Osteocyte (in vitro differentiated cells): ENCODE measurements at regions not wholly inside any gene's neighbourhood (a gene's known extent, or its start where the extent isn't known, plus 50 kb on each side); places are given as distances from the start of the nearest gene placed in this dataset.
"Not testable (repeated sequence)": the region's sequence is repeated elsewhere in the genome, so short reads cannot be mapped to it uniquely, and the experiment has no call there.

ENCODE experiments used
- DNase-seq: peaks from one replicate; pipeline ENCODE4 v3.0.0; 2021; ENCODE audit warnings: mixed read lengths; ENCODE audit not compliant: unreplicated experiment; ENCODE audit errors: extremely low spot score
- H3K27ac Mint-ChIP-seq: one replicate; pipeline ENCODE4 v1.8.0; 2021; ENCODE audit warnings: mild to moderate bottlenecking, mixed read lengths; ENCODE audit not compliant: unreplicated experiment
- H3K27me3 Mint-ChIP-seq: one replicate; pipeline ENCODE4 v1.8.0; 2021; ENCODE audit warnings: mixed read lengths; ENCODE audit not compliant: unreplicated experiment
- H3K36me3 Mint-ChIP-seq: one replicate; pipeline ENCODE4 v1.8.0; 2021; ENCODE audit warnings: mixed read lengths; ENCODE audit not compliant: unreplicated experiment
- H3K4me1 Mint-ChIP-seq: one replicate; pipeline ENCODE4 v1.8.0; 2021; ENCODE audit warnings: mixed read lengths; ENCODE audit not compliant: unreplicated experiment
- H3K4me3 Mint-ChIP-seq: one replicate; pipeline ENCODE4 v1.8.0; 2021; ENCODE audit warnings: mild to moderate bottlenecking, moderate library complexity, mixed read lengths; ENCODE audit not compliant: unreplicated experiment
- H3K9me3 Mint-ChIP-seq: one replicate; pipeline ENCODE4 v1.8.0; 2021; ENCODE audit warnings: mixed read lengths; ENCODE audit not compliant: unreplicated experiment
- TF ChIP-seq, protein P1 (sequence below): fragments of 200-600 bp; sonication (generic); IDR thresholded peaks from 2 replicates; pipeline ENCODE4 v1.5.0; 2021; ENCODE audit warnings: antibody characterized with exemption, mild to moderate bottlenecking, moderate library complexity

DNA sequence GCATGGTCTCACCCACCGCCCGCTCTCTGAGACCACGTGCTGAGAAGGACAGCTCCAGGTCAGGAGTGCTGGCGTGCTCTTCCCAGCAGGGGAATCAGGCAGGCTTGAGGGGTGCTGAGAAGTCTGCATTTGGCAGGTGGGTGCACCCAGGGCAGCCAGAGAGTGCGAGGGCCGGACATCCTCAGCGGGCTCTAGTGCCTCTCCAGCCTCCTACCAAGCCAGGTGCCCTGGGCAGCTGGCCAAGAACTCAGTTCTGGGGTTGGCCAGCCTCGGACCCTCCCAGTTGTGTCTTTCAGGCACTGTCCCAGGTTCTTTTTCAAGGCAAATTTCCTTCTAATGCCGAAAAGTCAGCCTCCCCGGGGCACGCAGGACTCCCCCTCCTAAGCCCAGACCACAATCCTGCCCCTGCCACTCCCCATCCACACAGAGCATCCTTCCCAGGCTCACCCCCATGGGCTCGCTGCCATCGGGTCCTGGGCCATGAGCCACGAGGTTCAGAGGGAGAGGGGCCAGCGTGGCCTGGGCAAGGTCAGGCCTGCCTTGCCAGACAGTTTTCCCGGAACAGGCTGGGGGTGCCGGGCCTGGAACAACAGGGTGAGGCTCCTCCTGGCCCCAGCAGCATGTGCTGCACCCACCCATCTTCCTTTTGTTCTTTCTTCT, 52.2 kb upstream of the GPC1 start:
- H3K27ac Mint-ChIP-seq, result no peak overlapping the region
- H3K4me3 Mint-ChIP-seq, result no peak overlapping the region
- TF ChIP-seq, protein P1, sequence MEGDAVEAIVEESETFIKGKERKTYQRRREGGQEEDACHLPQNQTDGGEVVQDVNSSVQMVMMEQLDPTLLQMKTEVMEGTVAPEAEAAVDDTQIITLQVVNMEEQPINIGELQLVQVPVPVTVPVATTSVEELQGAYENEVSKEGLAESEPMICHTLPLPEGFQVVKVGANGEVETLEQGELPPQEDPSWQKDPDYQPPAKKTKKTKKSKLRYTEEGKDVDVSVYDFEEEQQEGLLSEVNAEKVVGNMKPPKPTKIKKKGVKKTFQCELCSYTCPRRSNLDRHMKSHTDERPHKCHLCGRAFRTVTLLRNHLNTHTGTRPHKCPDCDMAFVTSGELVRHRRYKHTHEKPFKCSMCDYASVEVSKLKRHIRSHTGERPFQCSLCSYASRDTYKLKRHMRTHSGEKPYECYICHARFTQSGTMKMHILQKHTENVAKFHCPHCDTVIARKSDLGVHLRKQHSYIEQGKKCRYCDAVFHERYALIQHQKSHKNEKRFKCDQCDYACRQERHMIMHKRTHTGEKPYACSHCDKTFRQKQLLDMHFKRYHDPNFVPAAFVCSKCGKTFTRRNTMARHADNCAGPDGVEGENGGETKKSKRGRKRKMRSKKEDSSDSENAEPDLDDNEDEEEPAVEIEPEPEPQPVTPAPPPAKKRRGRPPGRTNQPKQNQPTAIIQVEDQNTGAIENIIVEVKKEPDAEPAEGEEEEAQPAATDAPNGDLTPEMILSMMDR, result no peak
- no peaks in the 10 kb centered on the region for H3K27me3 Mint-ChIP-seq
- peaks cover 15% of the 10 kb centered on the region for H3K9me3 Mint-ChIP-seq
- H3K4me1 Mint-ChIP-seq, result peaks cover 11% of the 10 kb centered on the region
- DNase-seq, result no peak
- no peaks in the 10 kb centered on the region for H3K36me3 Mint-ChIP-seq

DNA sequence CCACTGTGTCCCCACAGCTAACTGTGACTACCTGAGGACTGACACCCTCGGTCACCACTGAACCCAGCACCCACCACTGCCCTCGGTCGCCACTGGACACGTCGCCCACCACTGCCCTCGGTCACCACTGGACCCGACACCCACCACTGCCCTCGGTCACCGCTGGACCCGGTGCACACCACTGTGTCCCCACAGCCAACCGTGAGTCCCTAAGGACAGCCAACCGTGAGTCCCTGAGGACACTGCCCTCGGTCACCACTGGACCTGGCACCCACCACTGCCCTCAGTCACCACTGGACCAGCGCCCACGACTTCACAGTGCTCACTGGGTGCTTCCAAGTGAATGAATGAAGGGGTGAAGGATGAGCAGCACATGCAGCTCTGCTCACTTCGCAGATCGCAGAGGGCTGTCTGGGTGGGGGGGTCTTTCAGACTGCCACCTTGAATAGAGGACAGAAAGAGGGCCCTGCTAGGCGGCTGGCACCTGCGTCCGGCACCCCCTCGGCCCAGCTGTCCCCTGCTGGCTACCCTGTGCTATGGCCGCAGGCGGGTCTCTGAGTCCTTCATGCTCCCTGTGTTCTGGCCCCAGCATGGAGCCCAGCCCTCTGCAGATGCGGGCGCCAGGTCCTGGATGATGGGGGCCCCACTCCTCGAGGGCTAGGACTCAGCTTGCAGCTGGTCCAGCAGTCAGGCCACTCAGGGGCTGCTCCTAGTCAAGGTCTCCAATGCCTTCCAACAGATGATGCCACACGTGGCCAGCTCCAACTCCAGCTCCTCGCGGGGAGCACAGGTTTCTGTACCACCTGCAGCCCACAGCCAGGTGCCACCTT, 51.4 kb upstream of the GPC1 start:
- Mint-ChIP-seq H3K4me3 (no peak overlapping the region), H3K27ac (no peak overlapping the region), H3K36me3 (no peaks in the 10 kb centered on the region), H3K9me3 (peaks cover 15% of the 10 kb centered on the region), H3K4me1 (peaks cover 15% of the 10 kb centered on the region), H3K27me3 (no peaks in the 10 kb centered on the region)
- TF ChIP-seq, protein P1, result no peak
- no peak for DNase-seq

DNA sequence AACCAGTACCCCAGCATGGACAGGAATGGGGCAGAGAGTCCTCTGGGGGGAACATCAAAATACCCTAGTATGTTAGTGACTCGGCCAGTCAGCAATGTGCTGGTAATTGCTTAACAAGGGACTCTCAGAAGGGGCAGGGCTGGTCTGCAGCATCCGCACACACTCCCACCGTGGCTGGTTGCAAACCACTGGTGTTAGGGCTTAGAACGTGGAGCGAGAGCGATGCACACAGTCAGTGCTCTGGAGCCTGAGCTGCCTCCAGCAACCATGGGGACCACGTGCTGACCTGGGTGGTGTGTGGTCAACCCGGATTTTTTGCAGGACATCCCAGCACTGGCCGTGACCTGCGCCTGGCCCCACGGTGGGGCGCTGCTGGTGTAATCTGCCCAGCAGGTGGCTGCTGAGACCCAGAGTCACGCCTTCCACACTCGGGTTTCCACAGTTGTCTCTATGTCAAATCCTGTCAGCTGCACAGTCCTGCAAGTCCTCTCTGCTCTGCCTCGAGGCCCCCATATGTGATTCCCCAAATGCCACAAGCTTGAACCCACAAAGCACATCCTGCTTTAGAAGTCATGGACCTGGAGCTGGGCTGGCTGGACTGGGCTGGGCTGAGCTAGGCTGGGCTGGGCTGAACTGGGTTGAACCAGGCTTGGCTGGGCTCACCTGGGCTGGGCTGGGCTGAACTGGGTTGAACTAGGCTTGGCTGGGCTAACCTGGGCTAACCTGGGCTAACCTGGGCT, 50.6 kb upstream of the GPC1 start:
- no peaks in the 10 kb centered on the region for H3K36me3 Mint-ChIP-seq
- H3K4me3 Mint-ChIP-seq, result no peak overlapping the region
- no peak overlapping the region for H3K27ac Mint-ChIP-seq
- DNase-seq, result no peak
- peaks cover 18% of the 10 kb centered on the region for H3K4me1 Mint-ChIP-seq
- TF ChIP-seq, protein P1, result no peak
- H3K27me3 Mint-ChIP-seq, result no peaks in the 10 kb centered on the region
- H3K9me3 Mint-ChIP-seq, result peaks cover 10% of the 10 kb centered on the region

DNA sequence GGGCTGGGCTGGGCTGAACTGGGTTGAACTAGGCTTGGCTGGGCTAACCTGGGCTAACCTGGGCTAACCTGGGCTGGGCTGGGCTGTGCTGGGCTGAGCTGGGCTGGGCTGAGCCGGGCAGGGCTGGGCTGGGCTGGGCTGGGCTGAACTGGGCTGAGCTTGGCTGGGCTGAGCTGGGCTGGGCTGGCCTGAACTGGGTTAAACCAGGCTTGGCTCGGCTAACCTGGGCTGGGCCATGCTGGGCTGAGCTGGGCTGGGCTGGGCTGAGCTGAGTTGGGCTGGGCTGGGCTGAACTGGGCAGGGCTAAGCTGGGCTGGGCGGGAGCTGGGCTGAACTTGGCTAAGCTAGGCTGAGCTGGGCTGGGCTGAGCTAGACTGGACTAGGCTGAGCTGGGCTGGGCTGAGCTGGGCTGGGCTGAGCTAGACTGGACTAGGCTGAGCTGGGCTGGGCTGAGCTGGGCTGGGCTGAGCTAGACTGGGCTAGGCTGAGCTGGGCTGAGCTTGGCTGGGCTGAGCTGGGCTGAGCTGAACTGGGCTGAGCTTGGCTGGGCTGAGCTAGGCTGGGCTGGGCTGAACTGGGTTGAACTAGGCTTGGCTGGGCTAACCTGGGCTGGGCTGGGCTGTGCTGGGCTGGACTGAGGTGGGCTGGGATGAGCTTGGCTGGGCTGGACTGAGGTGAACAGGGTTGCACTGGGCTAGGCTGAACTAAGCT, 49.9 kb upstream of the GPC1 start:
- not testable (repeated sequence) for H3K9me3 Mint-ChIP-seq, H3K27me3 Mint-ChIP-seq, H3K36me3 Mint-ChIP-seq, DNase-seq, H3K4me3 Mint-ChIP-seq
- H3K4me1 Mint-ChIP-seq, result peaks cover 18% of the 10 kb centered on the region
- H3K27ac Mint-ChIP-seq, result peak overlapping the region; percentile 14
